Trophoblast cell (in vitro differentiated cells and primary cell): ENCODE measurements at regions not wholly inside any gene's neighbourhood (a gene's known extent, or its start where the extent isn't known, plus 50 kb on each side); places are given as distances from the start of the nearest gene placed in this dataset.

Experiments used
- DNase-seq, 2 donors: peaks; one replicate each; pipeline ENCODE4 v3.0.0-alpha.2; 2016
- H2AFZ ChIP-seq: 2 replicates; pipeline ENCODE4 v1.6.1; 2013; ENCODE audit warnings: low read length, moderate library complexity, mild to moderate bottlenecking; ENCODE audit not compliant: insufficient read depth, poor library complexity
- H2AK5ac ChIP-seq: 2 replicates; pipeline ENCODE4 v1.6.1; 2013; ENCODE audit warnings: mild to moderate bottlenecking, low read length
- H2BK120ac ChIP-seq: 2 replicates; pipeline ENCODE4 v1.6.1; 2013; ENCODE audit warnings: low read length, mild to moderate bottlenecking, moderate library complexity; ENCODE audit not compliant: insufficient read depth, poor library complexity
- H2BK12ac ChIP-seq: 2 replicates; pipeline ENCODE4 v1.6.1; 2013; ENCODE audit warnings: mild to moderate bottlenecking, low read length, moderate library complexity
- H2BK5ac ChIP-seq: 2 replicates; pipeline ENCODE4 v1.6.1; 2013; ENCODE audit warnings: low read length, low read depth, moderate library complexity, mild to moderate bottlenecking; ENCODE audit not compliant: poor library complexity
- H3K14ac ChIP-seq: 2 replicates; pipeline ENCODE4 v1.6.1; 2013; ENCODE audit warnings: mild to moderate bottlenecking, low read length
- H3K18ac ChIP-seq: 2 replicates; pipeline ENCODE4 v1.6.1; 2013; ENCODE audit warnings: mild to moderate bottlenecking, low read length
- H3K23ac ChIP-seq: 2 replicates; pipeline ENCODE4 v1.6.1; 2013; ENCODE audit warnings: low read length
- H3K27ac ChIP-seq: 2 replicates; pipeline ENCODE4 v1.5.1; 2013; ENCODE audit warnings: low read depth, mild to moderate bottlenecking, inconsistent platforms, low read length, moderate library complexity
- H3K27me3 ChIP-seq: 2 replicates; pipeline ENCODE4 v1.6.1; 2013; ENCODE audit warnings: inconsistent platforms, mild to moderate bottlenecking, low read length, moderate library complexity; ENCODE audit not compliant: insufficient read depth
- H3K36me3 ChIP-seq, 2 experiments: 1 replicate in 1 of 2; 2 replicates in 1 of 2; pipeline ENCODE4 v1.6.1; 2013; ENCODE audit warnings: low read length in 2 of 2, mild to moderate bottlenecking in 2 of 2, moderate library complexity in 1 of 2; ENCODE audit not compliant: insufficient read depth in 2 of 2, control insufficient read depth in 1 of 2
- H3K4ac ChIP-seq: 2 replicates; pipeline ENCODE4 v1.6.1; 2013; ENCODE audit warnings: low read depth, mild to moderate bottlenecking, low read length, moderate library complexity
- H3K4me1 ChIP-seq, 2 experiments: 1 replicate in 1 of 2; 2 replicates in 1 of 2; pipeline ENCODE4 v1.6.1; 2013; ENCODE audit warnings: low read length in 2 of 2, mild to moderate bottlenecking in 2 of 2, moderate library complexity in 1 of 2; ENCODE audit not compliant: insufficient read depth in 2 of 2, control insufficient read depth in 1 of 2
- H3K4me2 ChIP-seq: 2 replicates; pipeline ENCODE4 v1.6.1; 2013; ENCODE audit warnings: inconsistent platforms, mild to moderate bottlenecking, low read length, moderate library complexity
- H3K4me3 ChIP-seq: 2 replicates; pipeline ENCODE4 v1.5.1; 2013; ENCODE audit warnings: mild to moderate bottlenecking, low read depth, low read length, inconsistent platforms
- H3K79me1 ChIP-seq: one replicate; pipeline ENCODE4 v1.6.1; 2013; ENCODE audit warnings: low read length
- H3K79me2 ChIP-seq: 2 replicates; pipeline ENCODE4 v1.6.1; 2013; ENCODE audit warnings: low read length, mild to moderate bottlenecking; ENCODE audit not compliant: control insufficient read depth, insufficient read depth, poor library complexity
- H3K9ac ChIP-seq: 2 replicates; pipeline ENCODE4 v1.6.1; 2013; ENCODE audit warnings: mild to moderate bottlenecking, low read length
- H3K9me3 ChIP-seq: 2 replicates; pipeline ENCODE4 v1.6.1; 2013; ENCODE audit warnings: low read depth, mild to moderate bottlenecking, control low read depth, inconsistent platforms, low read length; ENCODE audit not compliant: insufficient read depth
- H4K12ac ChIP-seq: 2 replicates; pipeline ENCODE4 v1.6.1; 2013; ENCODE audit warnings: low read depth, mild to moderate bottlenecking, low read length, moderate library complexity
- H4K8ac ChIP-seq: 2 replicates; pipeline ENCODE4 v1.6.1; 2013; ENCODE audit warnings: low read depth, mild to moderate bottlenecking, low read length, moderate library complexity
- H4K91ac ChIP-seq: one replicate; pipeline ENCODE4 v1.6.1; 2013; ENCODE audit warnings: low read depth, mild to moderate bottlenecking, low read length, moderate library complexity
- WGBS: extraction: QIAGEN DNeasy Blood & Tissue Kit; methylation state at CpG from one replicate; pipeline ENCODE4 v1.1.7; 2013; ENCODE audit warnings: missing lambda C conversion rate; ENCODE audit not compliant: insufficient read length, insufficient coverage; ENCODE audit errors: extremely low coverage; 5-methylcytosine and 5-hydroxymethylcytosine counted together

GRCh38 chr5:133850811-133851210 is 117.6 kb downstream of the C5orf15 start:
- no peaks in the 10 kb centered on the region for H3K79me1 ChIP-seq
- no peak overlapping the region for H2BK5ac ChIP-seq
- DNase-seq: no peak
- H3K79me2 ChIP-seq: no peaks in the 10 kb centered on the region
- no peak overlapping the region for H4K91ac ChIP-seq
- WGBS: no CpG with 5 or more reads among the region's 5 CpGs
- no peak overlapping the region for H3K9ac ChIP-seq
- no peak overlapping the region for H3K18ac ChIP-seq
- no peaks in the 10 kb centered on the region for H3K36me3 ChIP-seq
- H4K8ac ChIP-seq: no peak overlapping the region
- no peak overlapping the region for H2BK12ac ChIP-seq
- H3K4ac ChIP-seq: no peak overlapping the region
- H3K4me2 ChIP-seq: no peak overlapping the region
- no peak overlapping the region for H3K4me3 ChIP-seq
- H3K9me3 ChIP-seq: peaks cover 4% of the 10 kb centered on the region
- no peak overlapping the region for H3K14ac ChIP-seq
- no peak overlapping the region for H2AK5ac ChIP-seq
- H3K23ac ChIP-seq: no peak overlapping the region
- no peaks in the 10 kb centered on the region for H3K4me1 ChIP-seq
- peak overlapping the region; percentile 9 for H2AFZ ChIP-seq
- H3K27ac ChIP-seq: no peak overlapping the region
- no peak overlapping the region for H4K12ac ChIP-seq
- no peak overlapping the region for H2BK120ac ChIP-seq
- H3K27me3 ChIP-seq: no peaks in the 10 kb centered on the region

GRCh38 chr5:133849116-133849515 is 119.3 kb downstream of the C5orf15 start:
- H3K4me3 ChIP-seq: no peak overlapping the region
- no peaks in the 10 kb centered on the region for H3K36me3 ChIP-seq
- no peak overlapping the region for H3K9ac ChIP-seq
- no peak overlapping the region for H3K4me2 ChIP-seq
- H3K27me3 ChIP-seq: no peaks in the 10 kb centered on the region
- H3K4me1 ChIP-seq: no peaks in the 10 kb centered on the region
- H4K91ac ChIP-seq: no peak overlapping the region
- H2AFZ ChIP-seq: no peak overlapping the region
- H2BK12ac ChIP-seq: no peak overlapping the region
- no peak for DNase-seq
- no peak overlapping the region for H3K18ac ChIP-seq
- no peak overlapping the region for H2BK120ac ChIP-seq
- no peak overlapping the region for H3K27ac ChIP-seq
- no CpG with 5 or more reads among the region's 8 CpGs for WGBS
- H4K8ac ChIP-seq: no peak overlapping the region
- H2AK5ac ChIP-seq: no peak overlapping the region
- no peak overlapping the region for H2BK5ac ChIP-seq
- no peaks in the 10 kb centered on the region for H3K79me2 ChIP-seq
- no peak overlapping the region for H3K23ac ChIP-seq
- H3K9me3 ChIP-seq: peaks cover 4% of the 10 kb centered on the region
- H3K4ac ChIP-seq: no peak overlapping the region
- H3K79me1 ChIP-seq: no peaks in the 10 kb centered on the region
- H4K12ac ChIP-seq: no peak overlapping the region
- no peak overlapping the region for H3K14ac ChIP-seq

- Histone ChIP-seq H3K9ac (peak overlapping the region; percentile 18), H3K4ac (no peak overlapping the region), H3K79me1 (no peaks in the 10 kb centered on the region), H3K4me1 (no peaks in the 10 kb centered on the region), H3K4me3 (no peak overlapping the region), H4K8ac (no peak overlapping the region), H2BK12ac (no peak overlapping the region), H3K4me2 (no peak overlapping the region), H2AFZ (no peak overlapping the region), H3K27ac (no peak overlapping the region), H2BK5ac (no peak overlapping the region), H3K27me3 (no peaks in the 10 kb centered on the region), H3K79me2 (no peaks in the 10 kb centered on the region), H3K18ac (no peak overlapping the region), H2AK5ac (no peak overlapping the region), H3K9me3 (peaks cover 4% of the 10 kb centered on the region), H3K23ac (no peak overlapping the region), H4K91ac (no peak overlapping the region), H3K14ac (no peak overlapping the region), H3K36me3 (no peaks in the 10 kb centered on the region), H4K12ac (no peak overlapping the region), H2BK120ac (no peak overlapping the region)
- no peak for DNase-seq
- WGBS: no CpG with 5 or more reads among the region's 7 CpGs
These were observed 120.0 kb downstream of the C5orf15 start for GRCh38 chr5:133848341-133848811.

DNA sequence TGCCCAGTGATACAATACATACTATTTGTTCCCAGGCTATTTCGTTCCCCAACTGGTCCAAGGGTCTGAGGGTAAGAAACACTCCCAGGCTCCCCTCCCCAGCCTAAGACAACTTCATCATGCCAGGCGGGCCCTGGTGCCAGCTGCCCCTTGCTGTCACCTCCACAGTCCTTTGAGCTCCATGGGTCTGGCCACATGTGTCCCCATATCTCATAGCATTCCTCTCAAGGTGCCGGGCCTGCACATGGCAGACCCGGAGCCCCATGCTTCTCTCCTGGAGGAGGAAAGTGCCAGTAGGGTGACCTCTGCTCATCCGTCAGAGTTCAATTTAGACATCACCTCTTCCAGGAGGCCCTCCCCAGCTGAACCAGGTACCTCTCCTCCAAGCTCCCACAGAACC is 120.5 kb downstream of the C5orf15 start:
- Histone ChIP-seq H3K14ac (no peak overlapping the region), H3K36me3 (no peaks in the 10 kb centered on the region), H3K27ac (no peak overlapping the region), H3K18ac (no peak overlapping the region), H3K4me3 (no peak overlapping the region), H3K79me1 (no peaks in the 10 kb centered on the region), H3K4me1 (no peaks in the 10 kb centered on the region), H3K9me3 (peaks cover 4% of the 10 kb centered on the region), H4K12ac (no peak overlapping the region), H4K8ac (no peak overlapping the region), H2BK12ac (no peak overlapping the region), H3K23ac (no peak overlapping the region), H2AFZ (no peak overlapping the region), H2AK5ac (no peak overlapping the region), H3K27me3 (no peaks in the 10 kb centered on the region), H3K4me2 (no peak overlapping the region), H2BK5ac (no peak overlapping the region), H4K91ac (no peak overlapping the region), H3K4ac (no peak overlapping the region), H3K9ac (peak overlapping the region; percentile 18), H2BK120ac (no peak overlapping the region), H3K79me2 (no peaks in the 10 kb centered on the region)
- no CpG with 5 or more reads among the region's 5 CpGs for WGBS
- DNase-seq: no peak
